ENCODE measurements at regions not wholly inside any gene's neighbourhood (a gene's known extent, or its start where the extent isn't known, plus 50 kb on each side); places are given as distances from the start of the nearest gene placed in this dataset.

DNA sequence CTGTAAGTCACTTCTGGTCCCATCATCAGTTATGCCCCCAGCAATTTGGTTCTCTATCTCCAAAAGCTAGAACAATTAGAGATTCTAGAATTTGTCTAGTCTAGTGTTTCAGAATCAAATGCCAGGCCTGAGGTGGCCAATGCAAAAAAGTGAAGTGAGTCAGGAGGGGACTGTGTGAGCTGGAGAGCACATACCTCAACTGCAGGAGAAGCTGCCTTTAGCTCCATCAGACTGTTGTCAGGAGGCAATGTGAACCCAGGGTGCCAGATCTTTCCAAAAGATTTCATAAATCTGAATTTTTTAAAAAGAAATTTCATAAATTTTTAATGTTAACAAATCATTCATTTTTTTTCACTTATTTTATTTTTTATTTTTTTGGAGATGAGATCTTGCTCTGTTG, 80.7 kb upstream of the EOMES start:
- no peak for TF ChIP-seq POLR2A (IDR thresholded peaks at IDR 0.05)
- TF ChIP-seq CTCF (IDR thresholded peaks at IDR 0.05), result no peak
